Heart left ventricle (tissue), 13 donors: ENCODE measurements at regions not wholly inside any gene's neighbourhood (a gene's known extent, or its start where the extent isn't known, plus 50 kb on each side); places are given as distances from the start of the nearest gene placed in this dataset.

ENCODE experiments used
- POLR2A ChIP-seq, 2 donors: fragments of 450-650 bp; IDR thresholded peaks; one replicate each; pipeline ENCODE4 v1.6.1; 2017; ENCODE audit warnings: antibody characterized with exemption in 2 of 2, mild to moderate bottlenecking in 2 of 2, moderate library complexity in 2 of 2
- TF ChIP-seq, protein P1 (sequence below), 12 donors: fragments of 200-600 bp; sonication (generic) in 4 of 12; IDR thresholded peaks; one replicate each; pipeline versions ENCODE4 v1.5.0 to v1.8.0; 2018 to 2022; ENCODE audit warnings: antibody characterized with exemption in 12 of 12, mild to moderate bottlenecking in 5 of 12
- donor health status: ischemic (EF 13 %, LVEDD 7.1; RV severe dilation, severe dysfunction).
- donor health status: DM: no; HTN: yes; CAD: no.
- donor health status: DM: no; HTN: no; CAD: no.
- donor health status: ischemic (EF 25% LVEDD 6.9; RV normal size, moderate dysfunction).
- donor health status: ischemic (EF 25% LVEDD 5.7; RV mildly dilated, moderate dysfunction).
- donor health status: ischemic (EF 35%, LVEDD 5.7; RV mildly dilated, moderate dysfunction).
- donor health status: nonischemic (EF 11% LVEDD 7.7; RV severe dilation, severe dysfunction).
- donor health status: DM: yes; HTN: yes; CAD: no.
- donor health status: PGD.
- donor health status: ischemic (EF 29% LVEDD 5.4; RV normal size, mild dysfunction).
- donor health status: nonischemic (EF 23%, LVEDD 6.1; RV moderate dilation, normal function).

DNA sequence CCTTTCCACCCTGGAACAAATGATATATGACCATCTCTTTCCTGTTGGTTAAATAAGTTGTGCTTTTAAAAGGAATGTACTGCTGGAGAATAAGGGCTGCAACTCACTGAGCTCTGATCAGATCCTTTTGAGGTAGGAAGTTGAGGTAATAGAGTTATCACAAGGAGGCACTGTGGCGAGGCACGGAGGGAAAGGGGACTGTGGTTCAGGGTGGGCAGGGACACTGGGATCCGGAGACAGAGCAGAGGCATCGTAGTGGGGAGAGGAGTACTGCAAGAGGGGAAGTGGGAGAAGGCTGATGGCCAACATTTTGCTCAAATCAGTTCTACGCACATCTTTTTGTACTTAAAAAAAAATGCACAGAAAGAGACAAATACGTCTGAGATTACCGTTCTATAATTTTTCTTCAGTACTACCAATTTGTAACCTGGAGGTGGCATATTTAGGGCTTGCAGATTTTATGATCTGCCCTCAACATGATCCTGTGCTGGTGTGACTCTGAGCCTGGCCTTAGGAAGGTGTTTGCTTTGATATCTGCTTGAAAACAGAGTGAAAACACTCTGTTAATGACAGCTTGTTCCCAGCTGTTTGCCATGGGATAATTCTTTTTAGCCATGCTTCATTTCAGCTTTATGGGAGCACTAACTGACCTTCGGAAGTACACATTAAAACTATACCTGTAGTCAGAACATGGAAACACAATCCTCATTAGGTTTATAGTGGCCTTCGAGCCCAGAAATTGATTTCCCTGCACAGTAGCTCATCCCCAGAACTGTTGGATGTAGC, 168.1 kb downstream of the KCNE4 start:
- TF ChIP-seq, protein P1, sequence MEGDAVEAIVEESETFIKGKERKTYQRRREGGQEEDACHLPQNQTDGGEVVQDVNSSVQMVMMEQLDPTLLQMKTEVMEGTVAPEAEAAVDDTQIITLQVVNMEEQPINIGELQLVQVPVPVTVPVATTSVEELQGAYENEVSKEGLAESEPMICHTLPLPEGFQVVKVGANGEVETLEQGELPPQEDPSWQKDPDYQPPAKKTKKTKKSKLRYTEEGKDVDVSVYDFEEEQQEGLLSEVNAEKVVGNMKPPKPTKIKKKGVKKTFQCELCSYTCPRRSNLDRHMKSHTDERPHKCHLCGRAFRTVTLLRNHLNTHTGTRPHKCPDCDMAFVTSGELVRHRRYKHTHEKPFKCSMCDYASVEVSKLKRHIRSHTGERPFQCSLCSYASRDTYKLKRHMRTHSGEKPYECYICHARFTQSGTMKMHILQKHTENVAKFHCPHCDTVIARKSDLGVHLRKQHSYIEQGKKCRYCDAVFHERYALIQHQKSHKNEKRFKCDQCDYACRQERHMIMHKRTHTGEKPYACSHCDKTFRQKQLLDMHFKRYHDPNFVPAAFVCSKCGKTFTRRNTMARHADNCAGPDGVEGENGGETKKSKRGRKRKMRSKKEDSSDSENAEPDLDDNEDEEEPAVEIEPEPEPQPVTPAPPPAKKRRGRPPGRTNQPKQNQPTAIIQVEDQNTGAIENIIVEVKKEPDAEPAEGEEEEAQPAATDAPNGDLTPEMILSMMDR (IDR thresholded peaks at IDR 0.05) = no peak
- no peak for TF ChIP-seq POLR2A (IDR thresholded peaks at IDR 0.05)
